OCI-M2 (cell line): ENCODE measurements at regions not wholly inside any gene's neighbourhood (a gene's known extent, or its start where the extent isn't known, plus 50 kb on each side); places are given as distances from the start of the nearest gene placed in this dataset.

Experiments used
- DNase-seq: peaks from one replicate; lab custom pipeline; 2025; ENCODE audit not compliant: unreplicated experiment; lab: John Stamatoyannopoulos, UW

- DNase-seq = no peak
Measured at GRCh38 chr16:86987746-86988670, 329.2 kb downstream of the C16orf95 start.

- DNase-seq = no peak
Measured at GRCh38 chr16:86988920-86989696, 328.1 kb downstream of the C16orf95 start.

GRCh38 chr16:86990451-86990850 lies 326.7 kb downstream of the C16orf95 start:
- no peak for DNase-seq

- DNase-seq = no peak
Measured at GRCh38 chr16:86991679-86992078, 325.5 kb downstream of the C16orf95 start.

- DNase-seq = no peak
Measured at GRCh38 chr16:86992587-86992986, 324.6 kb downstream of the C16orf95 start.

- no peak for DNase-seq
Measured at GRCh38 chr16:86993426-86994110, 323.6 kb downstream of the C16orf95 start.

GRCh38 chr16:86994215-86994614 lies 323.0 kb downstream of the C16orf95 start:
- no peak for DNase-seq

- no peak for DNase-seq
Measured at GRCh38 chr16:86994651-86995171, 322.5 kb downstream of the C16orf95 start.

- no peak for DNase-seq
Measured at GRCh38 chr16:86995456-86995855, 321.7 kb downstream of the C16orf95 start.

GRCh38 chr16:86996081-86996480 lies 321.1 kb downstream of the C16orf95 start:
- DNase-seq = no peak

- no peak for DNase-seq
Measured at GRCh38 chr16:86997058-86997457, 320.1 kb downstream of the C16orf95 start.

GRCh38 chr16:86998196-86999001 lies 318.8 kb downstream of the C16orf95 start:
- DNase-seq = no peak

GRCh38 chr16:87000001-87000400 lies 317.2 kb downstream of the C16orf95 start:
- no peak for DNase-seq

GRCh38 chr16:87002717-87003413 lies 314.3 kb downstream of the C16orf95 start:
- DNase-seq = no peak

GRCh38 chr16:87003414-87003755 lies 313.8 kb downstream of the C16orf95 start:
- DNase-seq = no peak

- DNase-seq = no peak
Measured at GRCh38 chr16:87006021-87006420, 311.2 kb downstream of the C16orf95 start.

- no peak for DNase-seq
Measured at GRCh38 chr16:87006789-87007745, 310.1 kb downstream of the C16orf95 start.

GRCh38 chr16:87007907-87008306 lies 309.3 kb downstream of the C16orf95 start:
- DNase-seq = no peak

- no peak for DNase-seq
Measured at GRCh38 chr16:87008664-87009063, 308.5 kb downstream of the C16orf95 start.
